B cell (primary cell): ENCODE measurements at regions not wholly inside any gene's neighbourhood (a gene's known extent, or its start where the extent isn't known, plus 50 kb on each side); places are given as distances from the start of the nearest gene placed in this dataset.

ENCODE experiments used
- CTCF ChIP-seq: fragments of 200-600 bp; IDR thresholded peaks from one replicate; pipeline ENCODE4 v1.8.0; 2022; ENCODE audit warnings: antibody characterized with exemption, mild to moderate bottlenecking
- EZH2 ChIP-seq: IDR thresholded peaks from 2 replicates; pipeline ENCODE4 v1.6.1; 2012; ENCODE audit warnings: borderline replicate concordance, low read depth, mild to moderate bottlenecking, moderate library complexity, low read length; ENCODE audit not compliant: insufficient read depth, poor library complexity, severe bottlenecking

- TF ChIP-seq CTCF (no peak), EZH2 (no peak)
These were observed 123.6 kb downstream of the PLEKHG1 start for GRCh38 chr6:150723345-150723658.
